GM12891 (cell line): ENCODE measurements at regions not wholly inside any gene's neighbourhood (a gene's known extent, or its start where the extent isn't known, plus 50 kb on each side); places are given as distances from the start of the nearest gene placed in this dataset.

Source experiments
- POLR2A ChIP-seq: IDR thresholded peaks from 2 replicates; pipeline ENCODE4 v1.6.1; 2011; ENCODE audit warnings: low read depth, low read length, control low read depth
- POLR2AphosphoS5 ChIP-seq: IDR thresholded peaks from 2 replicates; pipeline ENCODE4 v1.6.1; 2011; ENCODE audit warnings: low read depth, low read length, control low read depth
- TAF1 ChIP-seq: IDR thresholded peaks from 2 replicates; pipeline ENCODE4 v1.6.1; 2011; ENCODE audit warnings: low read depth, low read length, control low read depth

- TF ChIP-seq POLR2AphosphoS5, result no peak
- no peak for TF ChIP-seq POLR2A
- no peak for TF ChIP-seq TAF1
Measured at GRCh38 chr7:22564511-22565045, 64.6 kb upstream of the STEAP1B start.
